ENCODE measurements at regions not wholly inside any gene's neighbourhood (a gene's known extent, or its start where the extent isn't known, plus 50 kb on each side); places are given as distances from the start of the nearest gene placed in this dataset.

DNA sequence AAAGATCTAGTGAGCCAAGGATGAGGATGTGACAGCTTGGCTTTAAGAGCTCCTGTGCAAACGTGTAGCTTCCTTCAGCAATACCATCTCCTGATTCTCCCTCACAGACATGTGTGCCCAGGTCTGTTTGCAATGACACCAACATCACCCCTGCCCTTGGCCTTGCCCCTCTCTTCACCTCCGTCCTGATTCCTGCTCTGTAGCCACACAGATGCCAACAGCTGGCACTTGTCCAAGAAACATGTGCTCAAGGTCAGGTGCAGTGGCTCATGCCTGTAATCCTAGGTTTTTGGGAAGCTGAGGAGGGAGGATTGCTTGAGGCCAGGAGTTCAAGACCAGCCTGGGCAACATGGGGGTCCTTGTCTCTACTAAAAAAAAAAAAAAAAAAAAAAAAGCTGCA lies 103.8 kb upstream of the CRHR1 start:
- TF ChIP-seq, protein P1, sequence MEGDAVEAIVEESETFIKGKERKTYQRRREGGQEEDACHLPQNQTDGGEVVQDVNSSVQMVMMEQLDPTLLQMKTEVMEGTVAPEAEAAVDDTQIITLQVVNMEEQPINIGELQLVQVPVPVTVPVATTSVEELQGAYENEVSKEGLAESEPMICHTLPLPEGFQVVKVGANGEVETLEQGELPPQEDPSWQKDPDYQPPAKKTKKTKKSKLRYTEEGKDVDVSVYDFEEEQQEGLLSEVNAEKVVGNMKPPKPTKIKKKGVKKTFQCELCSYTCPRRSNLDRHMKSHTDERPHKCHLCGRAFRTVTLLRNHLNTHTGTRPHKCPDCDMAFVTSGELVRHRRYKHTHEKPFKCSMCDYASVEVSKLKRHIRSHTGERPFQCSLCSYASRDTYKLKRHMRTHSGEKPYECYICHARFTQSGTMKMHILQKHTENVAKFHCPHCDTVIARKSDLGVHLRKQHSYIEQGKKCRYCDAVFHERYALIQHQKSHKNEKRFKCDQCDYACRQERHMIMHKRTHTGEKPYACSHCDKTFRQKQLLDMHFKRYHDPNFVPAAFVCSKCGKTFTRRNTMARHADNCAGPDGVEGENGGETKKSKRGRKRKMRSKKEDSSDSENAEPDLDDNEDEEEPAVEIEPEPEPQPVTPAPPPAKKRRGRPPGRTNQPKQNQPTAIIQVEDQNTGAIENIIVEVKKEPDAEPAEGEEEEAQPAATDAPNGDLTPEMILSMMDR (IDR thresholded peaks at IDR 0.05), result no peak
- TF ChIP-seq POLR2AphosphoS5 (IDR thresholded peaks at IDR 0.05), result no peak
- no peak for TF ChIP-seq POLR2A (IDR thresholded peaks at IDR 0.05)

Measured in breast epithelium (tissue), 3 donors.